Panc1 (cell line): ENCODE measurements at regions not wholly inside any gene's neighbourhood (a gene's known extent, or its start where the extent isn't known, plus 50 kb on each side); places are given as distances from the start of the nearest gene placed in this dataset.

Source experiments
- ATAC-seq: fragments of 200-7000 bp; cut with Tn5 transposase; 2 replicates; pipeline ENCODE4 v1.9.1; 2020; ENCODE audit warnings: mild to moderate bottlenecking, moderate library complexity
- BruUV-seq: library from RNA; stranded (reverse); fragments of 400-500 nt; replicated peaks from 2 replicates; lab custom pipeline; 2021; lab: Mats Ljungman, UMichigan
- CTCF ChIA-PET: fragments of 300-600 bp; sonication (Branson Sonifier 250); formaldehyde crosslinking; loops from one replicate; lab custom pipeline; 2022; ENCODE audit warnings: antibody characterized with exemption; lab: Charles Lee
- POLR2A ChIA-PET: fragments of 300-600 bp; sonication (Branson Sonifier 250); formaldehyde crosslinking; loops from one replicate; lab custom pipeline; 2022; ENCODE audit warnings: antibody characterized with exemption; lab: Charles Lee
- DNase-seq: peaks from one replicate; pipeline ENCODE4 v3.0.0-alpha.2; 2010; ENCODE audit warnings: low read depth, low spot score
- H3K27ac ChIP-seq: 2 replicates; pipeline ENCODE4 v1.5.1; 2011; ENCODE audit warnings: mild to moderate bottlenecking, low read length, inconsistent platforms
- H3K27me3 ChIP-seq: fragments of 200-500 bp; sonication (Bioruptor generic); 2 replicates; pipeline ENCODE4 v1.6.0; 2014; ENCODE audit warnings: low read length, inconsistent platforms; ENCODE audit not compliant: control insufficient read depth, insufficient read depth
- H3K36me3 ChIP-seq: fragments of 200-500 bp; sonication (Bioruptor generic); 2 replicates; pipeline ENCODE4 v1.5.1; 2014; ENCODE audit warnings: inconsistent platforms, mild to moderate bottlenecking, low read length, moderate library complexity; ENCODE audit not compliant: control insufficient read depth, insufficient read depth
- H3K4me1 ChIP-seq: 2 replicates; pipeline ENCODE4 v1.5.1; 2011; ENCODE audit warnings: inconsistent platforms, mild to moderate bottlenecking, low read length, moderate library complexity; ENCODE audit not compliant: control insufficient read depth, insufficient read depth
- H3K4me3 ChIP-seq, 2 experiments: 2 replicates each; pipeline ENCODE4 v1.5.1; 2011 to 2012; ENCODE audit warnings: low read depth in 2 of 2, low read length in 2 of 2, mild to moderate bottlenecking in 2 of 2, inconsistent platforms in 1 of 2, moderate library complexity in 1 of 2
- H3K9me3 ChIP-seq: fragments of 200-500 bp; sonication (Bioruptor generic); 2 replicates; pipeline ENCODE4 v1.5.1; 2014; ENCODE audit warnings: low read depth, mild to moderate bottlenecking, inconsistent platforms, low read length, moderate library complexity; ENCODE audit not compliant: control insufficient read depth, insufficient read depth
- CTCF ChIP-seq: fragments of 450-650 bp; IDR thresholded peaks from 2 replicates; pipeline ENCODE4 v1.5.1; 2017; ENCODE audit warnings: mild to moderate bottlenecking
- POLR2AphosphoS5 ChIP-seq: IDR thresholded peaks from 2 replicates; pipeline ENCODE4 v1.6.1; 2012; ENCODE audit warnings: mild to moderate bottlenecking, low read depth, low read length, moderate library complexity
- REST ChIP-seq, 2 experiments: IDR thresholded peaks; 2 replicates each; pipeline ENCODE4 v1.6.1; 2011 to 2012; ENCODE audit warnings: low read depth in 2 of 2, control low read depth in 1 of 2, low read length in 1 of 2, mild to moderate bottlenecking in 1 of 2, moderate library complexity in 1 of 2; ENCODE audit not compliant: insufficient read depth in 1 of 2
- SIN3A ChIP-seq: IDR thresholded peaks from 2 replicates; pipeline ENCODE4 v1.6.1; 2012; ENCODE audit warnings: low read depth, mild to moderate bottlenecking, low read length, moderate library complexity, borderline replicate concordance; ENCODE audit not compliant: insufficient read depth
- TCF7L2 ChIP-seq: IDR thresholded peaks from 2 replicates; pipeline ENCODE4 v1.6.1; 2011; ENCODE audit warnings: mild to moderate bottlenecking, low read depth, low read length, inconsistent platforms
- in situ Hi-C: cut with HindIII; loops from 2 replicates; pipeline ENCODE4 v1.10.0; 2016; ENCODE audit warnings: low sequenced_read_pairs, low pct_unique_long_range_greater_than_20kb
- intact Hi-C: fragments of 100-400 bp; cut with micrococcal nuclease; formaldehyde crosslinking; loops from one replicate; pipeline ENCODE4 v1.10.0; 2022; ENCODE audit not compliant: unreplicated experiment

- ATAC-seq: no peak
- H3K27ac ChIP-seq: no peak overlapping the region
- POLR2A ChIA-PET: no interaction called here
Measured at GRCh38 chr12:46908936-46909635, 83.3 kb upstream of the SLC38A4 start.

GRCh38 chr12:46910830-46911229 is 85.0 kb upstream of the SLC38A4 start:
- no TSS peak for BruUV-seq
- no peaks in the 10 kb centered on the region for H3K27me3 ChIP-seq
- no peak overlapping the region for H3K27ac ChIP-seq
- ATAC-seq (no peak), DNase-seq (no peak)
- intact Hi-C loops: no loop called here
- no peaks in the 10 kb centered on the region for H3K36me3 ChIP-seq
- in situ Hi-C loops: no loop called here
- H3K4me1 ChIP-seq: no peaks in the 10 kb centered on the region
- H3K9me3 ChIP-seq: no peaks in the 10 kb centered on the region
- H3K4me3 ChIP-seq: no peak overlapping the region
- ChIA-PET CTCF (no interaction called here), POLR2A (no interaction called here)
- no peak for TF ChIP-seq POLR2AphosphoS5
- no peak for TF ChIP-seq TCF7L2
- no peak for TF ChIP-seq REST (IDR thresholded peaks at IDR 0.05; ENCODE audit: insufficient read depth in 1 of 2, low read depth in 2 of 2, low read length in 1 of 2)
- TF ChIP-seq CTCF: no peak
- TF ChIP-seq SIN3A: no peak

More at GRCh38 chr12:46908936-46909635, 83.3 kb upstream of the SLC38A4 start:
- no peaks in the 10 kb centered on the region for H3K4me1 ChIP-seq
- no peaks in the 10 kb centered on the region for H3K27me3 ChIP-seq
- no peak for TF ChIP-seq TCF7L2
- TF ChIP-seq CTCF: no peak
- TF ChIP-seq POLR2AphosphoS5: no peak
- no peak for TF ChIP-seq REST (IDR thresholded peaks at IDR 0.05; ENCODE audit: insufficient read depth in 1 of 2, low read depth in 2 of 2, low read length in 1 of 2)
- TF ChIP-seq SIN3A: no peak
- in situ Hi-C loops: no loop called here
- CTCF ChIA-PET: interaction anchor here (0.6 kb wide), 1 partner anchor 347 kb away, joined by 5 read pairs; no protein-coding TSS in a partner anchor
- intact Hi-C loops: no loop called here
- H3K36me3 ChIP-seq: no peaks in the 10 kb centered on the region
- no TSS peak for BruUV-seq
- no peak overlapping the region for H3K4me3 ChIP-seq
- no peaks in the 10 kb centered on the region for H3K9me3 ChIP-seq
- DNase-seq: no peak
